Osteocyte (in vitro differentiated cells): ENCODE measurements at regions not wholly inside any gene's neighbourhood (a gene's known extent, or its start where the extent isn't known, plus 50 kb on each side); places are given as distances from the start of the nearest gene placed in this dataset.

Experiments
- DNase-seq: peaks from one replicate; pipeline ENCODE4 v3.0.0; 2021; ENCODE audit warnings: mixed read lengths; ENCODE audit not compliant: unreplicated experiment; ENCODE audit errors: extremely low spot score
- H3K27ac Mint-ChIP-seq: one replicate; pipeline ENCODE4 v1.8.0; 2021; ENCODE audit warnings: mild to moderate bottlenecking, mixed read lengths; ENCODE audit not compliant: unreplicated experiment
- H3K27me3 Mint-ChIP-seq: one replicate; pipeline ENCODE4 v1.8.0; 2021; ENCODE audit warnings: mixed read lengths; ENCODE audit not compliant: unreplicated experiment
- H3K36me3 Mint-ChIP-seq: one replicate; pipeline ENCODE4 v1.8.0; 2021; ENCODE audit warnings: mixed read lengths; ENCODE audit not compliant: unreplicated experiment
- H3K4me1 Mint-ChIP-seq: one replicate; pipeline ENCODE4 v1.8.0; 2021; ENCODE audit warnings: mixed read lengths; ENCODE audit not compliant: unreplicated experiment
- H3K4me3 Mint-ChIP-seq: one replicate; pipeline ENCODE4 v1.8.0; 2021; ENCODE audit warnings: mild to moderate bottlenecking, moderate library complexity, mixed read lengths; ENCODE audit not compliant: unreplicated experiment
- H3K9me3 Mint-ChIP-seq: one replicate; pipeline ENCODE4 v1.8.0; 2021; ENCODE audit warnings: mixed read lengths; ENCODE audit not compliant: unreplicated experiment
- CTCF ChIP-seq: fragments of 200-600 bp; sonication (generic); IDR thresholded peaks from 2 replicates; pipeline ENCODE4 v1.5.0; 2021; ENCODE audit warnings: antibody characterized with exemption, mild to moderate bottlenecking, moderate library complexity

- no peak for TF ChIP-seq CTCF
- peaks cover 2% of the 10 kb centered on the region for H3K27me3 Mint-ChIP-seq
- no peak overlapping the region for H3K4me3 Mint-ChIP-seq
- H3K9me3 Mint-ChIP-seq, result no peaks in the 10 kb centered on the region
- DNase-seq, result peak; percentile 70
- H3K27ac Mint-ChIP-seq, result no peak overlapping the region
- peaks cover 4% of the 10 kb centered on the region for H3K4me1 Mint-ChIP-seq
- H3K36me3 Mint-ChIP-seq, result no peaks in the 10 kb centered on the region
These were observed 154.9 kb upstream of the CCND2 start for GRCh38 chr12:4118601-4119156.

GRCh38 chr12:4118017-4118510 lies 155.5 kb upstream of the CCND2 start:
- Mint-ChIP-seq H3K4me1 (peaks cover 4% of the 10 kb centered on the region), H3K27ac (no peak overlapping the region), H3K36me3 (no peaks in the 10 kb centered on the region), H3K27me3 (peaks cover 2% of the 10 kb centered on the region), H3K4me3 (no peak overlapping the region), H3K9me3 (no peaks in the 10 kb centered on the region)
- TF ChIP-seq CTCF, result no peak
- peak; percentile 19 for DNase-seq

- Mint-ChIP-seq H3K4me3 (no peak overlapping the region), H3K36me3 (no peaks in the 10 kb centered on the region), H3K9me3 (no peaks in the 10 kb centered on the region), H3K4me1 (peaks cover 4% of the 10 kb centered on the region), H3K27me3 (peaks cover 2% of the 10 kb centered on the region), H3K27ac (no peak overlapping the region)
- DNase-seq, result peak; percentile 62
- TF ChIP-seq CTCF, result no peak
These were observed 156.1 kb upstream of the CCND2 start for GRCh38 chr12:4117386-4118016.

GRCh38 chr12:4116251-4117111 lies 157.1 kb upstream of the CCND2 start:
- Mint-ChIP-seq H3K27ac (no peak overlapping the region), H3K4me3 (no peak overlapping the region), H3K27me3 (peaks cover 2% of the 10 kb centered on the region), H3K9me3 (no peaks in the 10 kb centered on the region), H3K4me1 (peaks cover 4% of the 10 kb centered on the region), H3K36me3 (no peaks in the 10 kb centered on the region)
- peak; percentile 78 for DNase-seq
- no peak for TF ChIP-seq CTCF

GRCh38 chr12:4115570-4115969 lies 158.0 kb upstream of the CCND2 start:
- H3K27ac Mint-ChIP-seq, result no peak overlapping the region
- no peak overlapping the region for H3K4me3 Mint-ChIP-seq
- H3K27me3 Mint-ChIP-seq, result peaks cover 2% of the 10 kb centered on the region
- H3K4me1 Mint-ChIP-seq, result peaks cover 4% of the 10 kb centered on the region
- DNase-seq, result peak; percentile 62
- no peak for TF ChIP-seq CTCF
- H3K36me3 Mint-ChIP-seq, result no peaks in the 10 kb centered on the region
- no peaks in the 10 kb centered on the region for H3K9me3 Mint-ChIP-seq
